ENCODE measurements at regions not wholly inside any gene's neighbourhood (a gene's known extent, or its start where the extent isn't known, plus 50 kb on each side); places are given as distances from the start of the nearest gene placed in this dataset.

GRCh38 chr17:79435962-79436361, 174.9 kb downstream of the RBFOX3 start:
- Mint-ChIP-seq H3K27ac (peak overlapping the region in 1 of 3 experiments; percentile 71; a peak in 1 of 7 replicates), H3K36me3 (ENCODE audit: insufficient read depth in 1 of 3, low read depth in 3 of 3) (no peaks in the 10 kb centered on the region), H3K4me1 (no peaks in the 10 kb centered on the region), H3K27me3 (ENCODE audit: low read depth) (peaks cover 19% of the 10 kb centered on the region), H3K4me3 (no peak overlapping the region), H3K9me3 (peaks cover 4% of the 10 kb centered on the region in 2 experiments; a peak in 2 of 5 replicates)
- no peak overlapping the region for H3K4ac ChIP-seq (ENCODE audit: low read depth, low read length)
- H4K8ac ChIP-seq (replicated peaks; ENCODE audit: insufficient read length, low read depth, low read length): no peak overlapping the region
- H3K4me2 ChIP-seq (ENCODE audit: insufficient read depth, insufficient read length, low read length): no peak overlapping the region
- no peak overlapping the region for H2BK120ac ChIP-seq (ENCODE audit: low read depth, low read length, poor library complexity, severe bottlenecking)
- no peak overlapping the region for H2BK15ac ChIP-seq (ENCODE audit: low read depth, low read length)
- no peak overlapping the region; the same call in 1 of the 2 replicates for H3K14ac ChIP-seq (ENCODE audit: insufficient read depth, low read length)
- H4K5ac ChIP-seq (ENCODE audit: insufficient read length, low read depth, low read length): no peak overlapping the region
- H3K79me2 ChIP-seq (ENCODE audit: insufficient read depth, low read length): no peaks in the 10 kb centered on the region
- H3K9ac ChIP-seq (ENCODE audit: extremely low read depth, insufficient read length, low read length): no peak overlapping the region
- H3K27me3 ChIP-seq (ENCODE audit: insufficient read depth, low read length): no peaks in the 10 kb centered on the region
- H3K79me1 ChIP-seq (ENCODE audit: insufficient read depth, low read depth, low read length, poor library complexity, severe bottlenecking): no peaks in the 10 kb centered on the region
- no peak overlapping the region for H2AK5ac ChIP-seq (ENCODE audit: insufficient read length, low read length)
- H3K56ac ChIP-seq (ENCODE audit: insufficient read length, low read depth, low read length): no peak overlapping the region
- no peaks in the 10 kb centered on the region for H3K9me3 ChIP-seq (ENCODE audit: control insufficient read depth, low read depth, low read length)
- H4K91ac ChIP-seq (ENCODE audit: insufficient read length, low read depth, low read length): no peak overlapping the region
- no peaks in the 10 kb centered on the region for H3K23me2 ChIP-seq (ENCODE audit: insufficient read length, low read depth, low read length, poor library complexity, severe bottlenecking)
- H3K23ac ChIP-seq (ENCODE audit: insufficient read length, low read depth, low read length): no peak overlapping the region
- WGBS (ENCODE audit: extremely low coverage, insufficient read length, low lambda C conversion rate): no CpG with 5 or more reads among the region's 8 CpGs
- H3K27ac ChIP-seq (ENCODE audit: insufficient read length, low read depth, low read length): no peak overlapping the region
- H2AFZ ChIP-seq (ENCODE audit: low read length): no peak overlapping the region
- no peak overlapping the region for H3T11ph ChIP-seq (ENCODE audit: low read length)
- TF ChIP-seq CTCF (conservative IDR thresholded peaks at IDR 0.05): no peak
- H2BK5ac ChIP-seq (ENCODE audit: insufficient read length, low read length): no peak overlapping the region
- H3K4me1 ChIP-seq (ENCODE audit: insufficient read depth, low read length): no peaks in the 10 kb centered on the region
- no peak overlapping the region for H2BK20ac ChIP-seq (ENCODE audit: low read depth, low read length, poor library complexity, severe bottlenecking)
- H3K18ac ChIP-seq (ENCODE audit: insufficient read length, low read depth, low read length): no peak overlapping the region
- no peak for DNase-seq
- no peaks in the 10 kb centered on the region for H4K20me1 ChIP-seq (ENCODE audit: control insufficient read depth, insufficient read depth, insufficient read length)
- H2BK12ac ChIP-seq (ENCODE audit: insufficient read length, low read depth, low read length): no peak overlapping the region

Measured in H9 (cell line).